HS-5 (cell line): ENCODE measurements at regions not wholly inside any gene's neighbourhood (a gene's known extent, or its start where the extent isn't known, plus 50 kb on each side); places are given as distances from the start of the nearest gene placed in this dataset.
"Not testable (repeated sequence)": the region's sequence is repeated elsewhere in the genome, so short reads cannot be mapped to it uniquely, and the experiment has no call there.

Source experiments
- DNase-seq: peaks from one replicate; pipeline ENCODE4 v3.0.0-alpha.2; 2012; ENCODE audit warnings: low read depth

GRCh38 chr18:73101491-73101890 lies 233.7 kb upstream of the NETO1 start:
- not testable (repeated sequence) for DNase-seq

GRCh38 chr18:73099759-73100158 lies 232.0 kb upstream of the NETO1 start:
- no peak for DNase-seq

- no peak for DNase-seq
Measured at GRCh38 chr18:73093687-73094250, 226.0 kb upstream of the NETO1 start.

GRCh38 chr18:73088445-73088844 lies 220.7 kb upstream of the NETO1 start:
- DNase-seq, result no peak

- no peak for DNase-seq
Measured at GRCh38 chr18:73087282-73087977, 219.6 kb upstream of the NETO1 start.

- DNase-seq, result no peak
Measured at GRCh38 chr18:73079920-73080319, 212.1 kb upstream of the NETO1 start.

- DNase-seq, result no peak
Measured at GRCh38 chr18:73060666-73061288, 193.0 kb upstream of the NETO1 start.

- no peak for DNase-seq
Measured at GRCh38 chr18:73059280-73059679, 191.5 kb upstream of the NETO1 start.

- DNase-seq, result no peak
Measured at GRCh38 chr18:73047688-73048087, 179.9 kb upstream of the NETO1 start.

GRCh38 chr18:73045037-73045436 lies 177.2 kb upstream of the NETO1 start:
- no peak for DNase-seq

- DNase-seq, result no peak
Measured at GRCh38 chr18:73043611-73044010, 175.8 kb upstream of the NETO1 start.

GRCh38 chr18:73043211-73043610 lies 175.4 kb upstream of the NETO1 start:
- no peak for DNase-seq

- DNase-seq, result no peak
Measured at GRCh38 chr18:73040247-73040646, 172.5 kb upstream of the NETO1 start.

- no peak for DNase-seq
Measured at GRCh38 chr18:73038336-73038735, 170.5 kb upstream of the NETO1 start.

GRCh38 chr18:73023975-73024374 lies 156.2 kb upstream of the NETO1 start:
- DNase-seq, result no peak

GRCh38 chr18:73009691-73010090 lies 141.9 kb upstream of the NETO1 start:
- no peak for DNase-seq

- DNase-seq, result no peak
Measured at GRCh38 chr18:73007915-73008308, 140.1 kb upstream of the NETO1 start.

GRCh38 chr18:73007195-73007914 lies 139.6 kb upstream of the NETO1 start:
- DNase-seq, result no peak

GRCh38 chr18:73006331-73006730 lies 138.5 kb upstream of the NETO1 start:
- no peak for DNase-seq

- DNase-seq, result no peak
Measured at GRCh38 chr18:73004260-73004659, 136.5 kb upstream of the NETO1 start.

GRCh38 chr18:72999971-73000607 lies 132.3 kb upstream of the NETO1 start:
- DNase-seq, result no peak

GRCh38 chr18:72995558-72995957 lies 127.8 kb upstream of the NETO1 start:
- no peak for DNase-seq
